Endothelial cell of umbilical vein (primary cell): ENCODE measurements at regions not wholly inside any gene's neighbourhood (a gene's known extent, or its start where the extent isn't known, plus 50 kb on each side); places are given as distances from the start of the nearest gene placed in this dataset.

Source experiments
- BruUV-seq: library from RNA; stranded (reverse); fragments of 400-500 nt; replicated peaks from 2 replicates; lab custom pipeline; 2021; lab: Mats Ljungman, UMichigan
- CTCF ChIA-PET: fragments of 300-600, 350-600 bp; sonication (Branson Sonifier 250); formaldehyde crosslinking; loops from one replicate; lab custom pipeline; 2021; ENCODE audit warnings: antibody characterized with exemption, inconsistent platforms; lab: Charles Lee
- POLR2A ChIA-PET: fragments of 300-600, 350-600 bp; sonication (Branson Sonifier 250); formaldehyde crosslinking; loops from one replicate; lab custom pipeline; 2021; ENCODE audit warnings: antibody characterized with exemption, inconsistent platforms; lab: Charles Lee
- DNase-seq: peaks from one replicate; pipeline ENCODE4 v3.0.0-alpha.2; 2011; ENCODE audit warnings: low read depth, low spot score
- FAIRE-seq: peaks from 2 replicates; lab custom pipeline; 2011; peaks lifted over from hg19 to GRCh38; lab: Jason Lieb, UNC
- H2AFZ ChIP-seq: 2 replicates; pipeline ENCODE4 v1.6.0; 2012; ENCODE audit warnings: low read depth, low read length, control low read depth, inconsistent platforms
- H3K27ac ChIP-seq: 2 replicates; pipeline ENCODE4 v1.5.1; 2011; ENCODE audit warnings: low read depth, mild to moderate bottlenecking, control low read depth, low read length, moderate library complexity; ENCODE audit not compliant: insufficient read depth
- H3K27me3 ChIP-seq, 2 experiments: 2 replicates each; pipeline versions ENCODE4 v1.6.0 to v1.6.1; 2011; ENCODE audit warnings: low read length in 2 of 2, mixed read lengths in 1 of 2; ENCODE audit not compliant: control insufficient read depth in 2 of 2, insufficient read depth in 2 of 2
- H3K36me3 ChIP-seq, 2 experiments: 2 replicates in 1 of 2; 3 replicates in 1 of 2; pipeline ENCODE4 v1.5.1; 2011; ENCODE audit warnings: low read length in 2 of 2, mild to moderate bottlenecking in 1 of 2, moderate library complexity in 1 of 2; ENCODE audit not compliant: control insufficient read depth in 2 of 2, insufficient read depth in 2 of 2; ENCODE audit errors: extremely low read depth in 1 of 2
- H3K4me1 ChIP-seq: 3 replicates; pipeline ENCODE4 v1.5.1; 2011; ENCODE audit warnings: mild to moderate bottlenecking, low read length; ENCODE audit not compliant: control insufficient read depth, insufficient read depth; ENCODE audit errors: extremely low read depth
- H3K4me2 ChIP-seq: 2 replicates; pipeline ENCODE4 v1.6.1; 2011; ENCODE audit warnings: low read length, control low read depth, mixed read lengths; ENCODE audit not compliant: insufficient read depth
- H3K4me3 ChIP-seq, 3 experiments: fragments of 200-600 bp in 1 of 3; sonication (generic), shearing (Covaris generic) in 1 of 3; replicated peaks in 1 of 3; 2 replicates each; pipeline ENCODE4 v1.5.1; 2011 to 2016; ENCODE audit warnings: control low read depth in 3 of 3, low read length in 3 of 3, mild to moderate bottlenecking in 2 of 3, inconsistent platforms in 1 of 3, low read depth in 1 of 3, moderate library complexity in 1 of 3; ENCODE audit not compliant: insufficient read depth in 1 of 3
- H3K79me2 ChIP-seq: 2 replicates; pipeline ENCODE4 v1.6.0; 2012; ENCODE audit warnings: low read length, inconsistent platforms; ENCODE audit not compliant: control insufficient read depth, insufficient read depth
- H3K9ac ChIP-seq: replicated peaks from 2 replicates; pipeline ENCODE3; 2011; ENCODE audit warnings: low read length, control low read depth; ENCODE audit not compliant: insufficient read depth; ENCODE audit errors: extremely low read depth
- H3K9me1 ChIP-seq: replicated peaks from 3 replicates; pipeline ENCODE4 v1.6.0; 2011; ENCODE audit warnings: mild to moderate bottlenecking, low read length; ENCODE audit not compliant: control insufficient read depth, insufficient read depth; ENCODE audit errors: extremely low read depth
- H3K9me3 ChIP-seq: replicated peaks from 2 replicates; pipeline ENCODE4 v1.5.1; 2012; ENCODE audit warnings: low read length, inconsistent platforms; ENCODE audit not compliant: control insufficient read depth, insufficient read depth
- H4K20me1 ChIP-seq: replicated peaks from 2 replicates; pipeline ENCODE3; 2011; ENCODE audit warnings: mild to moderate bottlenecking, low read length; ENCODE audit not compliant: control insufficient read depth, insufficient read depth; ENCODE audit errors: extremely low read depth
- EZH2 ChIP-seq: IDR thresholded peaks from 2 replicates; pipeline ENCODE4 v1.6.1; 2012; ENCODE audit warnings: borderline replicate concordance, low read depth, mild to moderate bottlenecking, moderate library complexity, low read length, inconsistent platforms; ENCODE audit not compliant: severe bottlenecking
- FOS ChIP-seq: IDR thresholded peaks from 2 replicates; pipeline ENCODE4 v1.6.1; 2011; ENCODE audit warnings: mild to moderate bottlenecking, low read length, moderate library complexity, borderline replicate concordance; ENCODE audit not compliant: insufficient read depth
- GATA2 ChIP-seq: IDR thresholded peaks from 2 replicates; pipeline ENCODE4 v1.7.0; 2011; ENCODE audit warnings: low read depth, mild to moderate bottlenecking, moderate library complexity, mixed read lengths, low read length; ENCODE audit not compliant: insufficient read length, insufficient read depth
- JUN ChIP-seq: IDR thresholded peaks from 2 replicates; pipeline ENCODE4 v1.6.1; 2011; ENCODE audit warnings: borderline replicate concordance, low read depth; ENCODE audit not compliant: insufficient read length, insufficient read depth
- MYC ChIP-seq: IDR thresholded peaks from one replicate; pipeline ENCODE4 v1.6.1; 2011; ENCODE audit warnings: mild to moderate bottlenecking, low read depth, low read length
- POLR2A ChIP-seq: IDR thresholded peaks from 2 replicates; pipeline ENCODE4 v1.6.1; 2012; ENCODE audit warnings: low read depth, mild to moderate bottlenecking, control low read depth, low read length
- POLR2AphosphoS5 ChIP-seq: IDR thresholded peaks from 2 replicates; pipeline ENCODE4 v1.6.1; 2012; ENCODE audit warnings: low read depth, mild to moderate bottlenecking, control low read depth, low read length, moderate library complexity; ENCODE audit not compliant: insufficient read depth
- dilution Hi-C: fragments of 300-500 bp; cut with MboI; formaldehyde crosslinking; loops from one replicate; pipeline ENCODE4 v1.15.0; 2019; ENCODE audit warnings: low sequenced_read_pairs; ENCODE audit not compliant: extremely low pct_ligation_motif_present
- intact Hi-C: fragments of 100-400 bp; cut with micrococcal nuclease; formaldehyde crosslinking; loops from one replicate; pipeline ENCODE4 v1.10.0; 2022
- TF ChIP-seq, protein P1 (sequence below), 2 donors: IDR thresholded peaks; 1 replicate in 1 of 2; 2 replicates in 1 of 2; pipeline ENCODE4 v1.5.1; 2011; ENCODE audit warnings: low read length in 2 of 2, mild to moderate bottlenecking in 2 of 2, moderate library complexity in 2 of 2, control low read depth in 1 of 2, inconsistent platforms in 1 of 2, low read depth in 1 of 2; ENCODE audit not compliant: insufficient read depth in 1 of 2; ENCODE audit errors: extremely low read depth in 1 of 2
- TF ChIP-seq, protein P2 (sequence below): IDR thresholded peaks from 2 replicates; pipeline ENCODE4 v1.6.1; 2011; ENCODE audit not compliant: insufficient read depth, insufficient read length

GRCh38 chr10:44517635-44518034 lies 132.7 kb upstream of the CXCL12 start:
- no peaks in the 10 kb centered on the region for H3K9me3 ChIP-seq
- no peak for FAIRE-seq
- no peaks in the 10 kb centered on the region for H3K79me2 ChIP-seq
- no TSS peak for BruUV-seq
- no peaks in the 10 kb centered on the region for H3K36me3 ChIP-seq
- no peak overlapping the region for H3K27ac ChIP-seq
- no peaks in the 10 kb centered on the region for H3K9me1 ChIP-seq
- H3K4me2 ChIP-seq: no peak overlapping the region
- H3K4me3 ChIP-seq: no peak overlapping the region
- no peaks in the 10 kb centered on the region for H4K20me1 ChIP-seq
- H2AFZ ChIP-seq: no peak overlapping the region
- CTCF ChIA-PET: interaction anchor here (2.9 kb wide), 1 partner anchor 10 kb away, joined by 8 read pairs; no protein-coding TSS in a partner anchor
- no peaks in the 10 kb centered on the region for H3K4me1 ChIP-seq
- H3K27me3 ChIP-seq: no peaks in the 10 kb centered on the region
- dilution Hi-C loops (no loop called here), intact Hi-C loops (no loop called here)
- no peak for DNase-seq
- TF ChIP-seq EZH2 (no peak), MYC (no peak), FOS (no peak), GATA2 (no peak), JUN (no peak), POLR2A (no peak), POLR2AphosphoS5 (no peak)
- TF ChIP-seq, protein P1, sequence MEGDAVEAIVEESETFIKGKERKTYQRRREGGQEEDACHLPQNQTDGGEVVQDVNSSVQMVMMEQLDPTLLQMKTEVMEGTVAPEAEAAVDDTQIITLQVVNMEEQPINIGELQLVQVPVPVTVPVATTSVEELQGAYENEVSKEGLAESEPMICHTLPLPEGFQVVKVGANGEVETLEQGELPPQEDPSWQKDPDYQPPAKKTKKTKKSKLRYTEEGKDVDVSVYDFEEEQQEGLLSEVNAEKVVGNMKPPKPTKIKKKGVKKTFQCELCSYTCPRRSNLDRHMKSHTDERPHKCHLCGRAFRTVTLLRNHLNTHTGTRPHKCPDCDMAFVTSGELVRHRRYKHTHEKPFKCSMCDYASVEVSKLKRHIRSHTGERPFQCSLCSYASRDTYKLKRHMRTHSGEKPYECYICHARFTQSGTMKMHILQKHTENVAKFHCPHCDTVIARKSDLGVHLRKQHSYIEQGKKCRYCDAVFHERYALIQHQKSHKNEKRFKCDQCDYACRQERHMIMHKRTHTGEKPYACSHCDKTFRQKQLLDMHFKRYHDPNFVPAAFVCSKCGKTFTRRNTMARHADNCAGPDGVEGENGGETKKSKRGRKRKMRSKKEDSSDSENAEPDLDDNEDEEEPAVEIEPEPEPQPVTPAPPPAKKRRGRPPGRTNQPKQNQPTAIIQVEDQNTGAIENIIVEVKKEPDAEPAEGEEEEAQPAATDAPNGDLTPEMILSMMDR (IDR thresholded peaks at IDR 0.05; ENCODE audit: extremely low read depth in 1 of 2, insufficient read depth in 1 of 2, low read depth in 1 of 2, low read length in 2 of 2): no peak
- TF ChIP-seq, protein P2, sequence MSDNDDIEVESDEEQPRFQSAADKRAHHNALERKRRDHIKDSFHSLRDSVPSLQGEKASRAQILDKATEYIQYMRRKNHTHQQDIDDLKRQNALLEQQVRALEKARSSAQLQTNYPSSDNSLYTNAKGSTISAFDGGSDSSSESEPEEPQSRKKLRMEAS: no peak
- H3K9ac ChIP-seq: no peak overlapping the region
- POLR2A ChIA-PET: no interaction called here
